Smooth muscle cell (in vitro differentiated cells): ENCODE measurements at regions not wholly inside any gene's neighbourhood (a gene's known extent, or its start where the extent isn't known, plus 50 kb on each side); places are given as distances from the start of the nearest gene placed in this dataset.

Source experiments
- DNase-seq: peaks from one replicate; lab custom pipeline; 2025; ENCODE audit not compliant: unreplicated experiment; lab: John Stamatoyannopoulos, UW
- H2AFZ ChIP-seq: fragments of 200-600 bp; sonication (generic); 2 replicates; pipeline ENCODE4 v1.6.0; 2016; ENCODE audit warnings: antibody characterized with exemption, low read depth, mild to moderate bottlenecking
- H3F3A ChIP-seq: fragments of 200-600 bp; sonication (generic); 2 replicates; pipeline ENCODE4 v1.6.0; 2017; ENCODE audit warnings: antibody characterized with exemption, low read depth
- H3K27ac ChIP-seq: fragments of 200-600 bp; sonication (generic); 2 replicates; pipeline ENCODE4 v1.5.1; 2016; ENCODE audit warnings: low read depth, mild to moderate bottlenecking
- H3K27me3 ChIP-seq: fragments of 200-600 bp; sonication (generic); 2 replicates; pipeline ENCODE4 v1.6.1; 2016; ENCODE audit warnings: low read depth, mild to moderate bottlenecking
- H3K36me3 ChIP-seq: fragments of 200-600 bp; sonication (generic); 2 replicates; pipeline ENCODE4 v1.5.1; 2016; ENCODE audit warnings: low read depth
- H3K4me1 ChIP-seq: fragments of 200-600 bp; sonication (generic); 2 replicates; pipeline ENCODE4 v1.5.1; 2016; ENCODE audit warnings: low read depth
- H3K4me2 ChIP-seq: fragments of 200-600 bp; sonication (generic); 2 replicates; pipeline ENCODE4 v1.6.0; 2016; ENCODE audit warnings: mild to moderate bottlenecking
- H3K4me3 ChIP-seq: fragments of 200-600 bp; sonication (generic); 2 replicates; pipeline ENCODE4 v1.5.1; 2016; ENCODE audit warnings: mild to moderate bottlenecking
- H3K79me2 ChIP-seq: fragments of 200-600 bp; sonication (generic); 2 replicates; pipeline ENCODE4 v1.6.0; 2016; ENCODE audit warnings: low read depth, mild to moderate bottlenecking
- H3K9ac ChIP-seq: fragments of 200-600 bp; sonication (generic); 2 replicates; pipeline ENCODE4 v1.6.0; 2016; ENCODE audit warnings: low read depth
- H3K9me3 ChIP-seq: fragments of 200-600 bp; sonication (generic); replicated peaks from 2 replicates; pipeline ENCODE4 v1.5.1; 2016; ENCODE audit warnings: low read depth
- H4K20me1 ChIP-seq: fragments of 200-600 bp; sonication (generic); 2 replicates; pipeline ENCODE4 v1.6.0; 2016; ENCODE audit warnings: low read depth
- WGBS: methylation state at CpG from one replicate; pipeline ENCODE4 v1.1.7; 2016; ENCODE audit warnings: low lambda C conversion rate; 5-methylcytosine and 5-hydroxymethylcytosine counted together
- TF ChIP-seq, protein P1 (sequence below): fragments of 200-600 bp; sonication (generic); IDR thresholded peaks from 2 replicates; pipeline ENCODE4 v1.5.1; 2017; ENCODE audit warnings: borderline replicate concordance, mild to moderate bottlenecking, antibody characterized with exemption; ENCODE audit not compliant: insufficient read depth, poor library complexity, severe bottlenecking

DNA sequence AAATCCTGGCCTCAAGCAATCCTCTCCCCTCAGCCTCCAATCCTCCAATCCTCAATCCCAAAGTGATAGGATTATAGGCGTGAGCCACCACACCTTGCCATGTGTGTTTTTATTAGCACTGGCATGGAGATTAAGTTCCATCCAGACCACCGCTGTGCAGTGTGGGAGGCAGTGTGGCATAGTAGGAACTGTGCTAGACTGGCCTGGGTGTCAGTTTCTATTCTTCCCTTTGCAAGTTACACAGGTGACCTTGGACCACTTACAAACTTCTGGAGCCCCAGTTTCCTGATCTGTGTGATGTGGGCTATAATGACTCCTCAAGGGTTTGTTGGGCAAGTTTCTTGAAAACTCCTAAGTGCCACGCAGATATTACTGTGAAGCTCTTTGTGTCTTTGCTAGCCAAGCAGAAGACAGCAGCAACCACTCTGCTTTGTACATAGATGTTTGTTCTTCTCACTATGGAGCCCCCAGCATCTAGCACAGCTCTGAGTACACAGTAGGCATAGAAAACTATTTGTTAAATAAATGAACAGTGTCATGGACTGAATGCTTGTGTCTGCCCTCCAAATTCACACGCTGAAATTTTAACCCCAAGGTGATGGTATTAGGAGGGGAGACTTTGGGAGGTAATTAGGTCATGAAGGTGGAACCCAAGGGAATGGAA, 93.0 kb downstream of the LBH start:
- Histone ChIP-seq H3K4me3 (no peak overlapping the region), H2AFZ (no peak overlapping the region), H4K20me1 (no peaks in the 10 kb centered on the region), H3F3A (no peaks in the 10 kb centered on the region), H3K9ac (no peak overlapping the region), H3K36me3 (no peaks in the 10 kb centered on the region), H3K79me2 (no peaks in the 10 kb centered on the region), H3K4me2 (no peak overlapping the region), H3K27ac (no peak overlapping the region), H3K27me3 (no peaks in the 10 kb centered on the region), H3K9me3 (no peaks in the 10 kb centered on the region), H3K4me1 (no peaks in the 10 kb centered on the region)
- DNase-seq: no peak
- TF ChIP-seq, protein P1, sequence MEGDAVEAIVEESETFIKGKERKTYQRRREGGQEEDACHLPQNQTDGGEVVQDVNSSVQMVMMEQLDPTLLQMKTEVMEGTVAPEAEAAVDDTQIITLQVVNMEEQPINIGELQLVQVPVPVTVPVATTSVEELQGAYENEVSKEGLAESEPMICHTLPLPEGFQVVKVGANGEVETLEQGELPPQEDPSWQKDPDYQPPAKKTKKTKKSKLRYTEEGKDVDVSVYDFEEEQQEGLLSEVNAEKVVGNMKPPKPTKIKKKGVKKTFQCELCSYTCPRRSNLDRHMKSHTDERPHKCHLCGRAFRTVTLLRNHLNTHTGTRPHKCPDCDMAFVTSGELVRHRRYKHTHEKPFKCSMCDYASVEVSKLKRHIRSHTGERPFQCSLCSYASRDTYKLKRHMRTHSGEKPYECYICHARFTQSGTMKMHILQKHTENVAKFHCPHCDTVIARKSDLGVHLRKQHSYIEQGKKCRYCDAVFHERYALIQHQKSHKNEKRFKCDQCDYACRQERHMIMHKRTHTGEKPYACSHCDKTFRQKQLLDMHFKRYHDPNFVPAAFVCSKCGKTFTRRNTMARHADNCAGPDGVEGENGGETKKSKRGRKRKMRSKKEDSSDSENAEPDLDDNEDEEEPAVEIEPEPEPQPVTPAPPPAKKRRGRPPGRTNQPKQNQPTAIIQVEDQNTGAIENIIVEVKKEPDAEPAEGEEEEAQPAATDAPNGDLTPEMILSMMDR: no peak
- 96% methylated on average over 4 of the region's 4 CpGs for WGBS

DNA sequence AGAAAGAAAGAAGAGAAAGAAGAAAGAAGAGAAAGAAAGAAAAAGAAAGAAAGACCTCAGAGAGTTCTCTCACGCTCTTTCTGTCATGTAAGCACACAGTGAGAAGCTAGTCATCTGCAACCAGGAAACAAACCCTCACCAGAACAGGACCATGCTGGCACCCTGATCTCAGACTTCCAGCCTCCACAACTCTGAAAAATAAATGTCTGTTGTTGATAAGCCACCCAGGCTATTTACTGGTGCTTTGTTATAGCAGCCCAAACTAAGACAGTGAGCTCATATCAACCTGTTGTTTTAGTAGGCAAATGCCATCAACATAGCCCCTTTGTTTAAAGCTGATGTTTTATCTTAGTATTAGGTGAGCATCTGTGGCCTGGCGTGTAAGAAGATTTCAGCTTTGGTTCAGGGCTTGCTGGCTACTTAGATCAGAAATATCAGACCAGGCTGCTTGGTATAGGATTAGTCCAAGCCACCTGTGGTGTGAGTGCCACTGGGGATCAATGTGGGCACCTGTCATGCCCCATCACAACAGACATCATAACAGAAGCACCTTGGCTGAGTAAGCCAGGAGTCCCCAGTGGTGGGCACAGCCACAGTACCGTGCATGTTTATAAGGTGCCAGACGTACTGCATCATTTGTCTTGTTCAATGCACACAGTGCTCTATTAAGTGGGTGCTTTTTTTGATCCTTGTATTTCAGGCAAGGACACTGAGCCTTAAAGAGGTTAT, 94.4 kb downstream of the LBH start:
- no peaks in the 10 kb centered on the region for H3K36me3 ChIP-seq

DNA sequence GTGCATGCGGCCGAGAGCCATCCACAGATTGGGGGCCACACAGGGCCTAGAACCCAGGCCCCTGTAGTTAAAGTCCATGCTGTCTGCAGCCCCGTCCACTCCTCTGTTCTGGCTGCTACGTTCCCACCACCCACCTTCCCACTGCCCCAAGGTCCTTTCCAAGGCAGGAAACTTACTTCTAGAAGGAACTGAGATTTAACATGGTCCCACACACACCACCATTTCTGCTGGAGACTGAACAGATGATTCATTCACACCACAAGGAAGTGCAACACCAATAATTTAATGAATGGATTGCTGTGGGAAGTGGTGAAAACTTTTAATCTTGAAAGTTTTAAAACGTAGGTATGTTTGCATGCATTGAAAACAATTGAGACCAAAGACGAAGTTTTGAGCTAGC, 95.2 kb downstream of the LBH start:
- H3K4me3 ChIP-seq: no peak overlapping the region
- H2AFZ ChIP-seq: no peak overlapping the region
- DNase-seq: no peak
- WGBS: 92% methylated on average over 6 of the region's 6 CpGs
- TF ChIP-seq, protein P1: no peak
- no peak overlapping the region for H3K9ac ChIP-seq
- H3K4me2 ChIP-seq: no peak overlapping the region
- H3K27ac ChIP-seq: no peak overlapping the region
- H3K36me3 ChIP-seq: no peaks in the 10 kb centered on the region
- no peaks in the 10 kb centered on the region for H4K20me1 ChIP-seq
- no peaks in the 10 kb centered on the region for H3K27me3 ChIP-seq
- no peaks in the 10 kb centered on the region for H3K4me1 ChIP-seq
- H3K79me2 ChIP-seq: no peaks in the 10 kb centered on the region
- no peaks in the 10 kb centered on the region for H3K9me3 ChIP-seq
- no peaks in the 10 kb centered on the region for H3F3A ChIP-seq

More for the DNA sequence above, 94.4 kb downstream of the LBH start:
- no peak overlapping the region for H3K27ac ChIP-seq
- H3K4me3 ChIP-seq: no peak overlapping the region
- no peaks in the 10 kb centered on the region for H4K20me1 ChIP-seq
- TF ChIP-seq, protein P1: no peak
- no peaks in the 10 kb centered on the region for H3F3A ChIP-seq
- H3K9ac ChIP-seq: no peak overlapping the region
- DNase-seq: no peak
- no peaks in the 10 kb centered on the region for H3K79me2 ChIP-seq
- H3K4me2 ChIP-seq: no peak overlapping the region
- H3K4me1 ChIP-seq: no peaks in the 10 kb centered on the region
- H3K27me3 ChIP-seq: no peaks in the 10 kb centered on the region
- H3K9me3 ChIP-seq: no peaks in the 10 kb centered on the region
- WGBS: 92% methylated on average over 4 of the region's 4 CpGs
- no peak overlapping the region for H2AFZ ChIP-seq
